Tibial nerve (tissue), 4 donors: ENCODE measurements at regions not wholly inside any gene's neighbourhood (a gene's known extent, or its start where the extent isn't known, plus 50 kb on each side); places are given as distances from the start of the nearest gene placed in this dataset.

Source experiments
- CTCF ChIP-seq, 5 experiments: fragments of 200-600 bp in 3 of 5; fragments of 450-650 bp in 2 of 5; sonication (generic) in 3 of 5; IDR thresholded peaks; one replicate each; pipeline ENCODE4 v1.5.1; 2016 to 2019; ENCODE audit warnings: antibody characterized with exemption in 5 of 5, mild to moderate bottlenecking in 3 of 5, moderate library complexity in 2 of 5
- EP300 ChIP-seq, 2 donors: sonication (generic); formaldehyde crosslinking; IDR thresholded peaks; one replicate each; pipeline ENCODE4 v1.6.1; 2017; ENCODE audit warnings: antibody characterized with exemption in 2 of 2, mild to moderate bottlenecking in 1 of 2

GRCh38 chr1:101683561-101683960, 313.2 kb downstream of the OLFM3 start:
- TF ChIP-seq CTCF (IDR thresholded peaks at IDR 0.05) (no peak), EP300 (IDR thresholded peaks at IDR 0.05) (no peak)
